ENCODE measurements at regions not wholly inside any gene's neighbourhood (a gene's known extent, or its start where the extent isn't known, plus 50 kb on each side); places are given as distances from the start of the nearest gene placed in this dataset.
"Not testable (repeated sequence)": the region's sequence is repeated elsewhere in the genome, so short reads cannot be mapped to it uniquely, and the experiment has no call there.

GRCh38 chr9:65456991-65457390, 172.0 kb upstream of the FOXD4L5 start:
- TF ChIP-seq CTCF (conservative IDR thresholded peaks at IDR 0.05; ENCODE audit: low read length); EZH2phosphoT487 (IDR thresholded peaks at IDR 0.05; ENCODE audit: borderline replicate concordance): not testable (repeated sequence)
